Chondrocyte (in vitro differentiated cells): ENCODE measurements at regions not wholly inside any gene's neighbourhood (a gene's known extent, or its start where the extent isn't known, plus 50 kb on each side); places are given as distances from the start of the nearest gene placed in this dataset.

ENCODE experiments used
- DNase-seq: peaks from one replicate; pipeline ENCODE4 v3.0.0; 2021; ENCODE audit warnings: mixed read lengths, low spot score
- H3K27ac Mint-ChIP-seq: one replicate; pipeline ENCODE4 v1.8.0; 2021; ENCODE audit warnings: mild to moderate bottlenecking, moderate library complexity, mixed read lengths; ENCODE audit not compliant: unreplicated experiment
- H3K27me3 Mint-ChIP-seq: 2 replicates; pipeline ENCODE4 v1.8.0; 2021; ENCODE audit warnings: low read depth, mixed read lengths
- H3K36me3 Mint-ChIP-seq: 2 replicates; pipeline ENCODE4 v1.8.0; 2021; ENCODE audit warnings: low read depth, mixed read lengths
- H3K4me1 Mint-ChIP-seq: 2 replicates; pipeline ENCODE4 v1.8.0; 2021; ENCODE audit warnings: low read depth, mild to moderate bottlenecking, mixed read lengths
- H3K4me3 Mint-ChIP-seq: one replicate; pipeline ENCODE4 v1.8.0; 2021; ENCODE audit warnings: mild to moderate bottlenecking, moderate library complexity, mixed read lengths; ENCODE audit not compliant: unreplicated experiment
- H3K9me3 Mint-ChIP-seq: 2 replicates; pipeline ENCODE4 v1.8.0; 2021; ENCODE audit warnings: low read depth, mixed read lengths
- TF ChIP-seq, protein P1 (sequence below): fragments of 200-600 bp; sonication (generic); IDR thresholded peaks from 2 replicates; pipeline ENCODE4 v1.5.0; 2021; ENCODE audit warnings: antibody characterized with exemption, mild to moderate bottlenecking, moderate library complexity

- no peak for DNase-seq
- Mint-ChIP-seq H3K27ac (no peak overlapping the region), H3K9me3 (peaks cover 3% of the 10 kb centered on the region)
Observed at GRCh38 chr3:159080821-159081220, 279.0 kb downstream of the MFSD1 start.

DNA sequence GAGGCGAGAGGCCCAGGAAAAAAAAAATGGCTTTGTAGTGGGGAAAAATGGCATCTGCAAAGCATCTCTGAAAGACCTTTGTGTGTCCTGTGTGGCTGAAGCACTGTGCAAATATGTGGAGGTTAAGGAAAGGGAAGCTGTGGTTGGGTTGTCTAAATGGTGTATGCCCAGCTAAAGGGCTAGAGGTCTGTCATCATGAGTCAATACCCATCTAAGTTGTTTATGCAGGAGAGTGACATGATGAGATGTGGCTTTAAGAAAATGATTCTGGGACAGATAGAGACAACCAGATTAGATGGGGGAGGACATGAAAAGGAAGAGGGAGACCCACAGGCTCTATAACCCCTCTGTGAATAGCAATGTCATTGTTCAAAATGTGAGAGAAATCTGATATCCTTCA is 280.7 kb downstream of the MFSD1 start:
- TF ChIP-seq, protein P1, sequence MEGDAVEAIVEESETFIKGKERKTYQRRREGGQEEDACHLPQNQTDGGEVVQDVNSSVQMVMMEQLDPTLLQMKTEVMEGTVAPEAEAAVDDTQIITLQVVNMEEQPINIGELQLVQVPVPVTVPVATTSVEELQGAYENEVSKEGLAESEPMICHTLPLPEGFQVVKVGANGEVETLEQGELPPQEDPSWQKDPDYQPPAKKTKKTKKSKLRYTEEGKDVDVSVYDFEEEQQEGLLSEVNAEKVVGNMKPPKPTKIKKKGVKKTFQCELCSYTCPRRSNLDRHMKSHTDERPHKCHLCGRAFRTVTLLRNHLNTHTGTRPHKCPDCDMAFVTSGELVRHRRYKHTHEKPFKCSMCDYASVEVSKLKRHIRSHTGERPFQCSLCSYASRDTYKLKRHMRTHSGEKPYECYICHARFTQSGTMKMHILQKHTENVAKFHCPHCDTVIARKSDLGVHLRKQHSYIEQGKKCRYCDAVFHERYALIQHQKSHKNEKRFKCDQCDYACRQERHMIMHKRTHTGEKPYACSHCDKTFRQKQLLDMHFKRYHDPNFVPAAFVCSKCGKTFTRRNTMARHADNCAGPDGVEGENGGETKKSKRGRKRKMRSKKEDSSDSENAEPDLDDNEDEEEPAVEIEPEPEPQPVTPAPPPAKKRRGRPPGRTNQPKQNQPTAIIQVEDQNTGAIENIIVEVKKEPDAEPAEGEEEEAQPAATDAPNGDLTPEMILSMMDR = no peak
- peaks cover 5% of the 10 kb centered on the region for H3K9me3 Mint-ChIP-seq
- H3K4me1 Mint-ChIP-seq = peaks cover 16% of the 10 kb centered on the region
- no peak for DNase-seq
- H3K4me3 Mint-ChIP-seq = no peak overlapping the region
- H3K36me3 Mint-ChIP-seq = no peaks in the 10 kb centered on the region
- H3K27me3 Mint-ChIP-seq = no peaks in the 10 kb centered on the region
- H3K27ac Mint-ChIP-seq = no peak overlapping the region

More at GRCh38 chr3:159080821-159081220, 279.0 kb downstream of the MFSD1 start:
- H3K27me3 Mint-ChIP-seq = no peaks in the 10 kb centered on the region
- H3K4me1 Mint-ChIP-seq = peaks cover 16% of the 10 kb centered on the region
- H3K4me3 Mint-ChIP-seq = no peak overlapping the region
- H3K36me3 Mint-ChIP-seq = no peaks in the 10 kb centered on the region
- TF ChIP-seq, protein P1 = no peak

DNA sequence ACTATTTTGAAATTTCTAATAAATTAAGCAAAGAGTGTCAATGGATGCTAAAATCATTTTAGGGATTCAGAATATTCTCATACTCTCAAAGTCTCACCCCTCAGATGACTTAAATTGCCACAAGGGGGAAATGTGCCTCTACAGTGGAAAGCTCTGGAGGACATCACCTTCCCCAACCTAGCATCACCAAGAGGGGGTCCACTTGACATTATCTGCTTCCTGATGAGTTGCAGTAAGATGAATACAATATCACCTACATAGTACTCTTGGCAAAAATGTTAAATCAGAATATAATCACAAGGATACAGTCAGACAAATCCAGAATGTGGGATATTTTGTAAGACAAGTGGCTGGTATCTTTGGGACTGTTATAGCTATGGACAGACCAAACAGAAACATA is 290.1 kb downstream of the MFSD1 start:
- DNase-seq = no peak
- TF ChIP-seq, protein P1 = no peak
- Mint-ChIP-seq H3K27ac (no peak overlapping the region), H3K4me3 (no peak overlapping the region), H3K27me3 (no peaks in the 10 kb centered on the region), H3K9me3 (peaks cover 3% of the 10 kb centered on the region), H3K36me3 (no peaks in the 10 kb centered on the region), H3K4me1 (no peaks in the 10 kb centered on the region)

- H3K9me3 Mint-ChIP-seq = no peaks in the 10 kb centered on the region
Observed at GRCh38 chr3:159102001-159102400, 300.1 kb downstream of the MFSD1 start.

DNA sequence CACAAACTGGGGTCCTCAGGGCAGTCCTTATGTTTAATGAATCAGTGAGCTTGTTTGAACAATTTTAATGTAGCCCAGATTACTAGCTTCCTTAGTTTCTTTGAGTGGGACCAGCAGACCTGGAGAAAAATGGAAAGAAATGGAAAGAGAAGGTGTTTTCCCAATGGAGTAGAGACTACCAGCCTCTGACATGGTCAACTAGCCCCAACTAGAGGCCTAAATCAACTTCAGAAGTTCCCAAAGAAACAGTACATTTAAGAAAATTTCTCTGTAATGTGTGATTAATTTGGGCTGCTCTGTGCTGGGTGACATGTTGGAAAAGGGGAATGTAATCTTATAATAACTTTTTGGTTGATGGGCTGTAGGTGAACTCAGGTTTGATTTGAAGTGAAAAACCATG is 310.9 kb downstream of the MFSD1 start:
- no peaks in the 10 kb centered on the region for H3K9me3 Mint-ChIP-seq
- no peak overlapping the region for H3K4me3 Mint-ChIP-seq
- H3K4me1 Mint-ChIP-seq = no peaks in the 10 kb centered on the region
- peaks cover 6% of the 10 kb centered on the region for H3K27me3 Mint-ChIP-seq
- no peak overlapping the region for H3K27ac Mint-ChIP-seq
- DNase-seq = no peak
- no peaks in the 10 kb centered on the region for H3K36me3 Mint-ChIP-seq
- TF ChIP-seq, protein P1 = no peak

More at GRCh38 chr3:159102001-159102400, 300.1 kb downstream of the MFSD1 start:
- Mint-ChIP-seq H3K27ac (no peak overlapping the region), H3K4me1 (no peaks in the 10 kb centered on the region), H3K4me3 (no peak overlapping the region), H3K27me3 (no peaks in the 10 kb centered on the region), H3K36me3 (no peaks in the 10 kb centered on the region)
- DNase-seq = no peak
- TF ChIP-seq, protein P1 = no peak
